GM18505 (cell line): ENCODE measurements at regions not wholly inside any gene's neighbourhood (a gene's known extent, or its start where the extent isn't known, plus 50 kb on each side); places are given as distances from the start of the nearest gene placed in this dataset.
"Not testable (repeated sequence)": the region's sequence is repeated elsewhere in the genome, so short reads cannot be mapped to it uniquely, and the experiment has no call there.

Experiments
- ATAC-seq: cut with Tn5 transposase; IDR thresholded peaks from one replicate; pipeline ENCODE4 v1.9.1; 2021; ENCODE audit not compliant: unreplicated experiment
- POLR2A ChIP-seq: IDR thresholded peaks from 4 replicates; pipeline ENCODE4 v1.6.1; 2011; ENCODE audit warnings: borderline replicate concordance; ENCODE audit not compliant: insufficient read depth, insufficient read length; ENCODE audit errors: extremely low read depth

DNA sequence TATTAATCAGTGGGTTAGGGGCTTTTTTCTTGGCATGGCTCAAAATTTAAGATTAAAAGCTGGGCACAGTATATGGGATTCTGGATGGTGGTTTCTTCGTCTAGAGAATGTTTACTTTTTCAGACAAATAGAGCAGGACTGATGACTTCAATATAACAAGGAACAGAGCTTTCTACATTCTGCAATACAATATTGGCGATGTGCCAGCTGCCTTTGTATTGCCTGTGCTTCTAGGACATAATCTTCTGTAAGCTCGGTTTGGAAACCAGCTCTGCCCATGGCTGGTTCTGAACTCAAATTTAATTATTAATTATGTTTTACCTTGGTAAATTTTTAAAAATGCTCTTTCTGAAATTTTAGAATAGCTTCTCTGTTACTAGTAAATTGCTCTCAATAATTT lies 139.1 kb upstream of the TRPC4 start:
- no peak for TF ChIP-seq POLR2A
- no peak for ATAC-seq

DNA sequence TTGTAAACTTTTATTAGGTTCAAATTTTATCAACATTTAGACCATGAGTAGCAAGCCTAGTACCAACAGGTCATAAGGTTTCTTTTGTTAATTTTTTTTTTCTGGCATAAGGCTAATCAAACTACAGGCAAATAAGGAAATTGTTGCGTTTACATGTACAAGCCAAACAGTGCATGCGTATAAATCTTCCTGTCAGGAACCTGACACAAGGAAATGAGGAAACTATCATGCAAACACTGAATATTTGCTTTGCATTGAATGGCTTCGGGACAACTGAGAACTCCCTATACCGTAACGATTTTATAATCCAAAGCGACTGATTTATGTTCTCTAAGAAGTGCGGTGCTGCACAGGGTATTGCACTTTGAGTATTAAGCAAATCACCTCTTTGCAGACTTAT lies 133.0 kb upstream of the TRPC4 start:
- ATAC-seq: no peak
- TF ChIP-seq POLR2A: no peak

DNA sequence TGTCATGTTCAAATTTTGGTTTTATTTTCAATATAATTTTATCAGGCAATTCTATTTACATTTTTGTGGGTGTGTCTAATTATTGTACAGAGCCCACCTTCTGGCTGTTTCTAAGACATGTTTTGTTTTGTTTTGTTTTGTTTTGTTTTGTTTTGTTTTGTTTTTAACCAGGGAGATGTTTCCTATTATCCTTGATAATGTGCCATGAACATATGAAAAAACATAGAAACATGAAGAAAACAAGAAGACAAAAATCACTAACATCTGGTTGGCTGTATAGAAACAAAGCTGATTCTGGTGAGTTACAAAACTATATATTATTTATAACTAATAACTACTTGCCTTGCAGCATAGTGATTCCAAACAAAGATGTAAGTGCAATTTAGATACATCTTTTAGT lies 128.1 kb upstream of the TRPC4 start:
- no peak for TF ChIP-seq POLR2A
- no peak for ATAC-seq

DNA sequence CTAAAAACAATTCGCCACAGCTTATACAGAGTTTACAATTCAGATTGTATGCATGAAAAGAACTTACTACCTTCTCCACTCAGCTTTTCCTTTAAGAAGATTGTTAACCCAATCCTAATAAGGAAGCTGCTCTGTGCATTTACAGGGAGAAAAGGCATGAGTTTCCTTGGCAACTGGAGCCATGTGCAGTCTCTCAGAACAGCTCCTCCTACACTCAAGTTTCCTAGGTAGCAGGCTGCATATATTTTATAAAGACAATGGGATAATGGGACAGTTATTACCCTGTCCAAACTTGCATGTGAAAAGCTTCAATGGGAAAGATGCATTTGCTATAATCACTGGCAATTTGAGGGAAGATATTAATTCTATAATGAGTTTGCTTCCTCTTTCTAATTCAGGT lies 125.5 kb upstream of the TRPC4 start:
- ATAC-seq: no peak
- no peak for TF ChIP-seq POLR2A

DNA sequence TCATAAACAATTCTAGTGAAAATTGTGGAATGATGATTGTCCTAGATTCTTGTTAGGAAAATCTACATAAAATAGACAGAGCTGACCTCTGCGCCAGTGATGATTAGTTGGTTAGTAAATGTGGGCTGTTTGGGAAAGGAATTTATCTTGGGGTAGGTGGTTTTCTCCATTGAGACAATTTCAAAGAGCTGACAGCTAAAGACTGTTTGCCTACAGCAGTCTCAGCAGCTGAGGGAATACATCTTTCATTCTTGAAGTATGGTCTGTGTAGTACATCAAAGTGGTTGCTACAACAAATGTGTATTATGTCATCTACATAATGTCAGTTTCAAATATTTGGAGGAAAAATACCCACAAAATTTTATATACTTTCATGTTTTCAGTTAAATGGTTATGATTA lies 117.2 kb upstream of the TRPC4 start:
- TF ChIP-seq POLR2A: no peak
- ATAC-seq: no peak

DNA sequence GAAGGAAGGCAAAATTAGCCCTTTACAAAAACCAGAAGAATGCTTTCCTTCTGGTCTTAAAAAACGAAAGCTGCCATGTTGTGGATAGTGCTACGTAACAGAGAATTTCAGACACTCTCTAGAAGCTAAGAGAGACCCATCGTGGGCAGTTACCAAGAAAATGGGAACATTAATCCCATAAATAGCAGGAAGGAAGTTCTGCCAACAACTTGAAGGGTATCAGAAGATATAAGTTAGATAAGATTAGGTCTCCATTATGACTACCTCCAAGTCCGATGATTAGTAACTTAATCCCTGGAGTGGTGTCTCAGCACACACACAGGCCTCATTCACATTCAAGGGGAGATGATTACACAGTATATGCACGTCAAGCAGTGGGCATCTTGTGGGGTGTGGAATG lies 115.7 kb upstream of the TRPC4 start:
- ATAC-seq: no peak
- TF ChIP-seq POLR2A: no peak

DNA sequence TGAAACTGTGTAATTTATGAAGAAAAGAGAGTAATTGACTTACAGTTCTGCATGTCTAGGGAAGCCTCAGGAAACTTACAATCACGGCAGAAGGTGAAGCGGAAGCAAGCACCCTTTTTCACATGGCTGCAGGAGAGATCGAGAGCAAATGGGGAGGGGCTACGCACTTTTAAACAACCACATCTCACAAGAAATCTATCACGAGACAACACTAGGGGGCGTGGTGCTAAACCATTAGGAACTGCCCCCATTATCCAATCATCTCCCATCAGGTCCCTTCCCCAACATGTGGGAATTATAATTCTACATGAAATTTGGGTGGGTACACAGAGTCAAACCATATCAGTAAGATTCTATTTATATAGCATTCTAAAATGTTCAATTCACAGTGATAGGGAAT lies 114.8 kb upstream of the TRPC4 start:
- TF ChIP-seq POLR2A: no peak
- no peak for ATAC-seq

DNA sequence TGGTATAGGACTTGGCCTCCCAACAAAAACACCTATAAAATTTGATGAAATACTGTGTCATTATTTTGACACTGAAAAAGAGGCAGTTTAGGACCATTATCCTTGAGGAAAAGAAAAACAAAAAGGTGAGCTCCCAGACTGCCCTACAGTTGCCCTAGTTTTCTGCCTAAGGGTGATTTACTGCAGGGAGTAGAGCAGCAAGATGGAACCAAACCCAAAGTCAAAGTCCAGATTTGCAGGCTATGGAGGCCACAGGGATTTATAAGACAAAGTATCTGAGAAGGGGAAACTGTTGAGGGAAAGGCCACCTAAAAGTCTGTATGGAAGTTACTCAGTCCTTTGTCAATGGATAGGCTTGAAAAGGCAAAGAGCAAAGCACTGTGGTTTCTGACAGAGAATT lies 112.4 kb upstream of the TRPC4 start:
- no peak for ATAC-seq
- TF ChIP-seq POLR2A: no peak

DNA sequence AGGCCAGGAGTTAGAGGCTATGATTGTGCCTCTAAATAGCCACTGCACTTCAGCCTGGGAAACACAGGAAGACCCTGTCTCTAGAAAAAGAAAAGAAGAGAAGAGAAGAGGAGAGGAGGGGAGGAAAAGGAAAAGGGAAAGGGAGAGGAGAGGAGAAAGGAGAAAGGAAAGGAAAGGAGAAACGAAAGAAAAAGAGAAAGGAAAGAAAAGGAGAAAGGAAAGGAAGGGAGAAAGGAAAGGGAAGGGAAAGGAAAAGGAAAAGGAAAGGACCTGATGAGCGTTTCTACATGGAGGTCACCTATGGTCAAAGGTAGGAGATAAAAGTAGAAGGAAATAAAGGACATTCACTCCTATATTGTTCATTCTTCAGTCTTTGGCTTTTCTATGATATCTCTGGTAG lies 109.1 kb upstream of the TRPC4 start:
- ATAC-seq: no peak
- no peak for TF ChIP-seq POLR2A

DNA sequence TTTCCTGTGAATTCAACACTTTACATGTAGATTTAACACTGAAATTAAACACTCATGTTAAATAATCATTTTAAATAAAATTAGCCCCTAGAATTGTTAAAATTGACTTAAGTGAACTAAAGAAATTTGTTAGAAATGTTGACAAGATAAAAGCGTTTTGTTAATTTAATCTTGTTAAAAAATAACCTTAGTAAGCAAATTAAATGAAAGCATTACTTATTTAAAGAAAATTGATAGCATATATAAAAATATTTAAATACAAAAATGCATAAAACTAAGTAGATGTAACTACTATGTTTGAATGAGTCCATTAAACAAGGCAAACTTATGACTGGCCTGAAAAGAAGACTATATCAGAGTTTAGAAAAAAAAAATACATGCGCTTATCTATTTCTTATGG lies 99.0 kb upstream of the TRPC4 start:
- no peak for ATAC-seq
- no peak for TF ChIP-seq POLR2A

DNA sequence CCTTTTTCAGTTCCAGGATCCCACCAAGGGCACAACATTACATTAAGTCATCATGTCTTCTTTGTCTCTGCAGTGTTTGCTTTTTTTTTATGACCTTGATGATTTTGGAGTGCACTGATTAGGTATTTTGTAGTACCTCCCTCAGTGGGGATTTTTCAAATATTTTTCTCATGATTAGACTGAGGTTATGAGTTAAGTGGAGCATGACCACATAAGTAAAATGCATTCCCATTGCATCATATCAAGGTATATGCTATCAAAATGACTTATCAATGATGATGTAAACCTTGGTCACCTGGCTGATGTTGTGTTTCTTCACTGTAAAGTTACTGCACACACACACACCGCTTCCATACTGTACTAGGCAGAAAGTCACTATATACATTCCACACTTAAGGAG lies 96.7 kb upstream of the TRPC4 start:
- no peak for TF ChIP-seq POLR2A
- no peak for ATAC-seq

DNA sequence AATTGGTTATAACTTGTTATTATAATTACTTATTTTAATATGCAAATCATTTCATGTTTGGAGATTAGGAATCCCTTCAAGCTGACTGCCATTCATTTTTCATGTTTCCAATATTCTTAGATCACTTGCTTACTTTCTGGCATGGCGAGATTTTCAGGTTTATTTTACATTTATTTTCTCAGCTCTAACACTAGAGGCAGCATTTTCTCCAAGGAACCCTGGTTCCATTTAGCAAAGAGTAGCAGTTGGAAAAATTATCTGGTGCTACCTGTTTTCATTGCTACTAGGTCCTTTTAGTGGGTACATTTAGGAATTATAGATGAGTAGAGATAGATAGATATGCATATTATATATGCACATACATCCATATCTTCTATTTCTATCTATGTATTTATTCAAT lies 90.9 kb upstream of the TRPC4 start:
- TF ChIP-seq POLR2A: no peak
- no peak for ATAC-seq

DNA sequence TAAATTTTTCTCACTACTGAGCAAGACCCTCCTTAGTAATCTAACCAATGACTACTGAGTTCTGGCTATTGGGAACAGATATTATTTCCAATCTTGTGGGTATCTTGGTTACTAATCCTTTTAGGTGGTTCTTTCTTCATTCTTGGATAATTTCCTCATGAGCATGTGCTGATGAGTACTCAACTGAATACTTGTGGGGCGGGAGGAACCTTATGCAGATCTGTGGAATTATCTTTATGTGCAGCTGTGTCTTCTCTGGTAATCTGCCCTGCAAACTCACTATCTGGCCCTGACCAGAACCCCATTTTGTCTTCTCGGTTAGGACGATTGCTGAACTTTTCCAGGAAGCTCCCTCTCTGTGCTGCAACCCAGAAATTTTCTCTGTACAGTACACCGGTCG lies 89.7 kb upstream of the TRPC4 start:
- ATAC-seq: no peak
- no peak for TF ChIP-seq POLR2A

DNA sequence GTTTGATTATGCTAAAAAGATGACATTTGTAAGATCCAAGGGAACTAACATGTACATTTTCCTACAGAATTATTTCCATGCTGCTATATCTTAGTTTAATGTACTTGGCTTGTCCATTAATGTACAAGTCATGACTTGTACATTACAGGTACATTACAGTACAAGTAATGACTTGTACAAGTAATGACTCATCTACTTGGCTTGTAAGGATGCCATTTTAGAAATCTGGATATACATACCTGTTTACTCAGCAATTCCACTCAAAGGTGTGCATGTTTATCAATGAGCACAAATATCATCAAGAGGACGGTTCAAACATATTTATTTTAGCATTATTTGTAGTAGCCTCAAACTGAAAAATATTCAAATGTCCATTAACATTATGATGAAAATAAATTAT lies 87.0 kb upstream of the TRPC4 start:
- ATAC-seq: no peak
- TF ChIP-seq POLR2A: no peak

DNA sequence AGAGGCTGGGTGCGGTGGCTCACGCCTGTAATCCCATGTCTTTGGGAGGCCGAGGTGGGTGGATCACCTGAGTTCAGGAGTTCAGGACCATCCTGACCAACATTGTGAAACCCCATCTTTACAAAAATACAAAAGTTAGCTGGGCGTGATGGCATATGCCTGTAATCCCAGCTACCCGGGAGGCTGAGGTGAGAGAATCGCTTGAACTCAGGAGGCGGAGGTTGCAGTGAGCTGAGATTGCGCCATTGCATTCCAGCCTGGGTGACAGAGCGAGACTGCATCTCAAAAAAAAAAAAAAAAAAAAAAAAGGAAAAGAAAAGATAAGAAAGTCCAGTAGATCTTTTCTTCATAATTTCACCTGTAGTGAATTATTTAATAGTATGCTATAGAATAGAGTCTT lies 85.0 kb upstream of the TRPC4 start:
- not testable (repeated sequence) for ATAC-seq

DNA sequence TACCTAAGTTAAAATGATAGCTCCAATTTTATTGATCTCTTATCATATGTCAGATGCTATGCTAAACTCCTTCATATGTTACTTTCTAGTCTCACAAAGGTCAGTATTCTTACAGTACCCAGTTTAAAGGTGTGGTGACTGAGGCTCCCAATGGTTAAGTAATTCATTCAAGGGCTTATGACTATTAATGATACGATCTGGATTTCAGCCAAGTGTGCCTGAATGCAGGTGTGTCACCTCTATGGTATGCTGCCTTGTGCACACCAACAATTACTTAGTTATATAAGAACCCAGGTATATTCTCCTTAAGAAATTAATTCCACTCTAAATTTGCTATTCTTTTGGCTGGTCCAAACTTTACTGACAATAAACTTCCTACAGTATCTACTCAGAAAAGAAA lies 84.6 kb upstream of the TRPC4 start:
- TF ChIP-seq POLR2A: no peak
- ATAC-seq: no peak

DNA sequence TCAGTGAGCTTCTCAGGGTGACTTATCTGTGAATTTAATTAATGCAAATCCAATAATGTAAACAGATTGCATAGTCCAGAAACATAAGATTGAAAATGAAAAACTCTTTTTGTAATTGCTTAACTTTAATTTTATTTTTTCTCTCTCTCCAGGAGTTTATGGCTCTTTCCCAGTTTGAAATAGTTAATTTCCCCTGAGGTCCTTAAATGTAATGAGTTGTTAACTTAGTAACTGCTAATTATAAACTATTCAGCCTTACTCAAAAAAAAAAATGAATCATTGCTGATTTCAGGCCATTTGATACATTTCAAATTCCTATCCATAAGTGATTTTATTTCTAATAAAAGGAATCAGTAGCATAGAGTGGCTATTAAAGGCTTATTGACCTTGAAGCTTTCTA lies 84.1 kb upstream of the TRPC4 start:
- TF ChIP-seq POLR2A: no peak
- no peak for ATAC-seq

DNA sequence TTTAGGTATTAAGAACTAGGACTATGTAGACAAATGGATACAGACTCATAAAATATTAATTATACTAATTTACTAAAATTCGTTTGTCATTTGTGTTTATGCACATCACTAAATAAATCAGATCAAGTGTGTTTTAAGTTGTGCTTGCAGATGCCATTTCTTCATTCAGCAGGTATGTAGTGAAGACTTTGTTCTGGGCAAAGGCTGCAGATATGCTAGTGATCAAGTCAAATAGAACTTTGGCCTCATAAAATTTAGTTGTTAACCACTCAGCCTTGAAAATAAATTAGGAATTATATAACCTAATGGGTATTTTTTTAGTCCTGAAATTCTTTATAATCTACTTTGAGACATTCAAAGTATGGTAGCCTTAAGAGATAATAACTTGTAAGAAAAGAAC lies 80.4 kb upstream of the TRPC4 start:
- no peak for ATAC-seq
- TF ChIP-seq POLR2A: no peak
